MG63 (cell line): ENCODE measurements at regions not wholly inside any gene's neighbourhood (a gene's known extent, or its start where the extent isn't known, plus 50 kb on each side); places are given as distances from the start of the nearest gene placed in this dataset.
A peak's percentile ranks its signal among the peaks of the same experiment; 100 is the strongest.

Experiments used
- DNase-seq: peaks from one replicate; pipeline ENCODE4 v3.0.0-alpha.2; 2020
- H3K27me3 ChIP-seq: fragments of 250-450 bp; sonication (Bioruptor Pico); 2 replicates; pipeline ENCODE4 v1.5.1; 2020; ENCODE audit warnings: mild to moderate bottlenecking, moderate library complexity
- H3K36me3 ChIP-seq: fragments of 250-450 bp; sonication (Bioruptor Pico); 2 replicates; pipeline ENCODE4 v1.5.1; 2020; ENCODE audit warnings: mild to moderate bottlenecking, moderate library complexity
- H3K4me3 ChIP-seq: fragments of 250-450 bp; sonication (Bioruptor Pico); 2 replicates; pipeline ENCODE4 v1.5.1; 2020; ENCODE audit warnings: mild to moderate bottlenecking, moderate library complexity
- H3K9me3 ChIP-seq: fragments of 250-450 bp; sonication (Bioruptor Pico); 2 replicates; pipeline ENCODE4 v1.5.1; 2020; ENCODE audit warnings: mild to moderate bottlenecking, moderate library complexity

- no peak for DNase-seq
- no peaks in the 10 kb centered on the region for H3K27me3 ChIP-seq
- no peak overlapping the region for H3K4me3 ChIP-seq
- no peaks in the 10 kb centered on the region for H3K36me3 ChIP-seq
- no peaks in the 10 kb centered on the region for H3K9me3 ChIP-seq
Observed at GRCh38 chr2:158049129-158049855, 52.4 kb upstream of the UPP2 start.

- Histone ChIP-seq H3K9me3 (no peaks in the 10 kb centered on the region), H3K27me3 (no peaks in the 10 kb centered on the region), H3K36me3 (no peaks in the 10 kb centered on the region), H3K4me3 (no peak overlapping the region)
- DNase-seq: no peak
Observed at GRCh38 chr2:158048327-158048726, 53.3 kb upstream of the UPP2 start.

GRCh38 chr2:158047156-158047611, 54.5 kb upstream of the UPP2 start:
- H3K4me3 ChIP-seq: no peak overlapping the region
- no peaks in the 10 kb centered on the region for H3K9me3 ChIP-seq
- DNase-seq: no peak
- H3K36me3 ChIP-seq: no peaks in the 10 kb centered on the region
- H3K27me3 ChIP-seq: no peaks in the 10 kb centered on the region

DNA sequence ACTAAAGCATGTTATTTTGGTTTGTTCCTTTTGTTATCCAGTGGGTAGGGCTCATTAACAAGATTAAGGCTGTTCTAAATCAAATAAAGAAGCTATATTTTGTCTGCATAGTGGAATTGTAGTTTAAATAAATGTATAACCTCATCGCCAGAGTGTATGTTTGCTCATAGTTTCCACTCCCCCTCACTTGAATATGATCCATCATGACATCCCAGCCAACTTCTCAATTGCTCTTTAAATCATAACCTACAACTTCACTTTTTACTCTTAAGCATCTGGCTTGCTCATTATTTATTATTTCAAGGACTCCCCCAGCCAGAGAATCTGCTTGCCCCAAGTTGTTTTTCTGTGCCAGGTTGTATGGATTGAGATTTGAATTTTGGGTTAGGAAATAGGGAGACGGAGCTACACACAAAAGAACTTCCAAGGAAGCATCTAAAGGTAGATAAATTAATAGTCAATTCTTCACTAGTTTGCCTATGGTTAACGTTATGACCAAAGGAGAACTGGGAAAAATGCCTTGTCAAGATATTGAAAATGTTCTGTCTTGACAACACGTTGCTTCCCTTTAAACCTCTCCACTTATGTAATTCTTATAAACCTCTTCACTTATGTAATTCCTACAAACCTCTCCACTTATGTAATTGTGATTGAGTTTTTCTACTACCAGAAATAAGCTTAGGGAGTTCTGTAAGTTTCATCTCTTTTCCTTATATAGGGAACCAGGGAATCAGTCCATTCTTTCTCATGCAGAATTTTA, 55.4 kb upstream of the UPP2 start:
- Histone ChIP-seq H3K4me3 (no peak overlapping the region), H3K9me3 (no peaks in the 10 kb centered on the region)
- no peak for DNase-seq

DNA sequence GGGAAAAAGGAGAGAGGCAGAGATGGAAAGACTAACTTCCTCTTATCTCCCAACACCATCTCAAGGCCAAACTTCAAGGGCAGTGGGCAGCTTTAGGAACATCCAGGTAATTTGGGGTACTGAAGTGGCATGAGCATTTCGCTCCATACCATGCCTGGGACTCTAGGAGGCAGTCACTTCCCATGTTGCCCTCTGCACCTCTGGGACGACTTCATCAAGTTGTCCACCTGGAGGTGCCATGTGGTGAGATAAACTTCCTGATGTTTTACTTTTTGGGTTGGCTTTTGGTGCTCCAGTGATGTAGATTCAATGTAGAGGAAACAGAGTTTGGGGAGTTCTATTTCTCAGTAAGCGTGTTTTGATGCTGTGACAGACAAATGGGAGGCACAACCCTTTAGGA, 56.3 kb upstream of the UPP2 start:
- Histone ChIP-seq H3K4me3 (no peak overlapping the region), H3K36me3 (no peaks in the 10 kb centered on the region), H3K9me3 (no peaks in the 10 kb centered on the region), H3K27me3 (no peaks in the 10 kb centered on the region)
- DNase-seq: no peak

More for the DNA sequence above, 55.4 kb upstream of the UPP2 start:
- H3K36me3 ChIP-seq: no peaks in the 10 kb centered on the region
- no peaks in the 10 kb centered on the region for H3K27me3 ChIP-seq

DNA sequence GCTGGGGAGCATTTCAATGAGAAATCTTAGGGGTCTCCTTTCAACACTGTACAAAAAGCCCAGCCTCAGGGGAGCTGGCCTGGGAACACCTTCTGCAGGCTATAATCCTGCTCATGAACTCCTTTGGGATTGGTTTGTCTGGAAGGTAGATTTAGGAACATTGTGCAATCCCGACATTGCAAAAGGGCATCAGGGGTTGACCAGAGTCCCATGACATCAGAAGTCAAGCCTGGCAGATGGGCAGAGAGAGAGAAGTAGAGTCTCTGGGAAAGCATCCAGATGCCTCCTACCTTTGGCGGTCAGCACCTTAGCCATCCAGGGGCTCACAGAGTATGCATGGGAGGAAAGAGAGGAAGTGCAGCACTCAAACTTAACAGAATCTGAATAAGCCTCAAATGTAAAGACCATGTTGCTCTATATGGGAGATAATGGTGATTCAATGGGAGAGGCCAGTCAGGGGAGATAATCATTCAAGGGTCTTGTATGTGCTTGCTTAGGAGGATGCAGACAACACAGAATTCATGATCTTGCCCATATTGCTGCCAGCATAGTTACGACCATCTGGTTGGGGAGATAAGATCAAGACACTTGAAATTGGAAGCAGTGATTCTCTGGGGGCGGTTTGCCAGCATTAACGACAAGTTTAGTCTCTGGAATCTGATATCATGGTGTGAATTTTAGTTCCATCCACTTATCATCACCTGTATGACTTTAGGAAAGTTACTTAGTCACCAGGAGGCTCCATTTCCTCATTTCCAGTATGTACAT, 58.3 kb upstream of the UPP2 start:
- no peaks in the 10 kb centered on the region for H3K27me3 ChIP-seq
- no peak for DNase-seq
- no peak overlapping the region for H3K4me3 ChIP-seq
- H3K36me3 ChIP-seq: no peaks in the 10 kb centered on the region
- no peaks in the 10 kb centered on the region for H3K9me3 ChIP-seq

DNA sequence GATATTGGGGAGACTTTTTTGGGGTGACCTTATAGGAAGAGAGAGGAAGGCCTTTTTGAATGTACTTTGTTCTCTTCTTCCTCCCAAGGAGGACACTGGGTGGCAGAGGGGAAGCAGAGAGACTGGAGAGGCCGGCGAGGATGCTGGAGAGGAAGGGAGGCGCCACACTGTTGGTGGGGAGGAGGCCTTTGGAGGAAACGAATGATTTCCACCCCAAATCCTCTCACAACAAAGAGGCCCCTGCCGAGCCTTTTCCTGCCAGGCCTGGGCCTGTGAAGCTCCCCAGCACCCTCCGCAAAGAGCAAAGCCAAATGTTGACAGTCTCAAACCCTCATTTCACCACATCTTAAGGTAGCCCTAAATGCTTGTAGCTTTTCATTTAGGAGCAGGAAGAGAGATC, 59.0 kb upstream of the UPP2 start:
- no peaks in the 10 kb centered on the region for H3K36me3 ChIP-seq
- DNase-seq: no peak
- no peaks in the 10 kb centered on the region for H3K27me3 ChIP-seq
- no peaks in the 10 kb centered on the region for H3K9me3 ChIP-seq
- H3K4me3 ChIP-seq: no peak overlapping the region

DNA sequence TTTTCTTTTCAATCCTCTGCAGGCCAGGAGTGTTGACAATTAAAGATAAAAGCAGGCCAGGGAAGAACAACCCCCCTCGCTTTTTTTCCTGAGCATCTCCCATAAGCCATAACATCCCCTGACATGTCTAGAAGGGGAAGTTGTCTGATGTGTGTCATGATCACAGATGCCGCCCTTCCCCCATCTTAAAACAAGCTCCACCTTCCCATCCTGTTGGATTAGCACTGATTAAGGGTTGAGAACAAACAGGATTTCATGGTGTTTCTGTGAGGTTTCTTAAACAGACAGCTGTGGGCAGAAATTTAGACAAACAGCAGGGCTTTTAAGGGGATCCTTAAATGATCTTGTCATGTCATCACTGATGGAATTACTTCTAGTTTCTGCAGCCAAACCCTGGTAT, 59.4 kb upstream of the UPP2 start:
- no peaks in the 10 kb centered on the region for H3K27me3 ChIP-seq
- H3K4me3 ChIP-seq: no peak overlapping the region
- DNase-seq: no peak
- H3K36me3 ChIP-seq: no peaks in the 10 kb centered on the region
- no peaks in the 10 kb centered on the region for H3K9me3 ChIP-seq

DNA sequence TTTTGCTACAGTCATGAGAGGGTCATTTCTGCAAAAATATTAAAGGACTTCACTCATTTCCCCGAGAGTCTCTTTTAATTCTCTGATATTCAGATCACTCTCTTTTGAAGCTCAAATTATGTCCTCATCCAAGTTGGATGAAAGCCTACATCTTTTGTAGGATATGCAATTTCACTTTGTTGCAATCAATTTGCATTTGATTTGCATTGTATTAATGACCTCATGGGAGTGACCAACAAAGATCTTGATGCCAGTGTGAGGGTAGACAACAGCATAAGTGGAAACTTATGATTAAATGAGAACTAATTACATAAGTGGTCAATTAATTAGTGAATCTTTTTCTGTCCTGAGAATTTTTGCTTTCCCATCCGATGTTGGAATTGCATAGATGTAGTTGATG, 60.3 kb upstream of the UPP2 start:
- Histone ChIP-seq H3K27me3 (no peaks in the 10 kb centered on the region), H3K9me3 (no peaks in the 10 kb centered on the region), H3K36me3 (no peaks in the 10 kb centered on the region), H3K4me3 (no peak overlapping the region)
- no peak for DNase-seq

DNA sequence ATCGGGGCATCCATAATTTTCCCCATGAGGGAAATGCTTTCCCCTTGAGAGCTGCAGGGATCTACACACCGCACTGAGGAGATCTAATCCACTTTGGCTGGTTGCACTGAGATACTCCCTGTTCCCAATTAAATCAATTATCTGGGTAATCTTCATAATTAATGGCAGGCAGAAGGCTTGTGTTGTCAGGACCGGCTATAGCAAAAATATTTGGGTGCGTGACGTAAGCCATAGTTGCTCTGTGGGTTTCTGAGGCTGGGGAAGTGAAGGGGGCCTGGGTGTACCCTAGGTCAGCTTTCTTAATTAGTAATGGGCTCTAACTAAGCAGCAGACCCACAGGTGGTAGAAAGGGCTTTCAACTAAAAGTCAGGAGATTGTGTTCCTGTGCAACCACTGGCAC, 62.8 kb upstream of the UPP2 start:
- Histone ChIP-seq H3K4me3 (no peak overlapping the region), H3K27me3 (no peaks in the 10 kb centered on the region), H3K9me3 (no peaks in the 10 kb centered on the region), H3K36me3 (no peaks in the 10 kb centered on the region)
- DNase-seq: no peak

- no peak overlapping the region for H3K4me3 ChIP-seq
- peak; percentile 10 for DNase-seq
- no peaks in the 10 kb centered on the region for H3K27me3 ChIP-seq
- H3K9me3 ChIP-seq: no peaks in the 10 kb centered on the region
- H3K36me3 ChIP-seq: no peaks in the 10 kb centered on the region
Observed at GRCh38 chr2:158034198-158034866, 67.3 kb upstream of the UPP2 start.

DNA sequence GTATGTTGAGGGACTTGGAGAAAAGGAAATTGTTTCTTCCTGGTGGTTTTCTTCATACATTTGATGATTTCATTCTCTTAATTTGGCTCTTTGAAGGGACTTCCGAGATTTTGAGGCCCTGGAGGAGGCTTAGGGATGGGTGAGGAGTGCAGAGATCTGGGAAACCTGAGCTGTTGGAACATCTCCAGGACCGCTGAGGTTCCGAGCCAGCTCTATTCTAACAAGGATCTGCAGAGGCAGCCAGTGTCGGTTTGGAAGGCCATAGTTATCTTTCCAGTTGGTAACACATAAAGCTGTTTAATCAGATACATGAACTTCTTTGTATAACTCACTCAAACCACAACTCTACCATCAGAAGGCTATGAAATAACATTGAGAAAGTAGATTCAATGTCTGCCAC, 70.3 kb upstream of the UPP2 start:
- H3K9me3 ChIP-seq: no peaks in the 10 kb centered on the region
- H3K27me3 ChIP-seq: no peaks in the 10 kb centered on the region
- no peak for DNase-seq
- no peak overlapping the region for H3K4me3 ChIP-seq
- H3K36me3 ChIP-seq: no peaks in the 10 kb centered on the region

DNA sequence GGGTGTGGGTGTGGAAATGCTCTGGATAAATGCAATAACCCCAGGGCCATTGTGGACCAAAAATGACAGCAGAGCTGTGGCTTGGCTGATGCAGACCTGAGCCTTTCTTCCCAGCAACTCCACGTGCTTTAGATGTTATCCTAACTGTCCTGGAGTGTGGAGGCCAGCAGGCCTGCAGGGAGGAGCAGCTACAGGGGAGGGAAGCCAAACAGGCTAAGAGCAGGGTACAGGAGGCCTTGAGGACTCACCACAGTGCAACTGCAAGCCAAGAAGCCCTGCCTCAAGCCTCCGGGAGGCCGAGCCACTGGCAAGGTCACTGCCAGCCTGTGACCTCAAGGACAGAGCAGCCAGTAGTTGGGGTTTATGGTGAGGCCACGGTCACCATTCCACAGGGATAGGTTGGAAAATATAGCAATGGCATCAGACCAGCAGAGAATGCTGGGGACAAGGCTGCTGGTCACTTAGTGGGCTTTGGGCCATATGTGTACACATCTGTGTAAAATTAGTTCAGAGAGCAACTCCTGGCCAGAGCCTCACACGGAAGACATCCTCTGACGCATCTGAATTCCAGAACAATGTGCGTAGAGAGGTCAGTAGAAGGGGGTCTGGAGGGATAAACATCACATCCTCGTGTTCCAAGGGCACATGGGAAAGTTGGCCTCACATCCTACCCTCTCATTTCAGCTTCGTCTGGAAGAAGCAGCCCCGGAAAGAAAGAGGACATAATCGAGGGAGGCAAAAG, 76.2 kb upstream of the UPP2 start:
- no peaks in the 10 kb centered on the region for H3K9me3 ChIP-seq
- no peak overlapping the region for H3K4me3 ChIP-seq
- no peaks in the 10 kb centered on the region for H3K36me3 ChIP-seq
- no peaks in the 10 kb centered on the region for H3K27me3 ChIP-seq
- no peak for DNase-seq

- H3K4me3 ChIP-seq: no peak overlapping the region
- peak; percentile 13 for DNase-seq
- H3K36me3 ChIP-seq: no peaks in the 10 kb centered on the region
- no peaks in the 10 kb centered on the region for H3K27me3 ChIP-seq
- H3K9me3 ChIP-seq: no peaks in the 10 kb centered on the region
Observed at GRCh38 chr2:158024288-158024898, 77.3 kb upstream of the UPP2 start.

- no peak for DNase-seq
- H3K4me3 ChIP-seq: no peak overlapping the region
Observed at GRCh38 chr2:158022888-158023287, 78.8 kb upstream of the UPP2 start.

DNA sequence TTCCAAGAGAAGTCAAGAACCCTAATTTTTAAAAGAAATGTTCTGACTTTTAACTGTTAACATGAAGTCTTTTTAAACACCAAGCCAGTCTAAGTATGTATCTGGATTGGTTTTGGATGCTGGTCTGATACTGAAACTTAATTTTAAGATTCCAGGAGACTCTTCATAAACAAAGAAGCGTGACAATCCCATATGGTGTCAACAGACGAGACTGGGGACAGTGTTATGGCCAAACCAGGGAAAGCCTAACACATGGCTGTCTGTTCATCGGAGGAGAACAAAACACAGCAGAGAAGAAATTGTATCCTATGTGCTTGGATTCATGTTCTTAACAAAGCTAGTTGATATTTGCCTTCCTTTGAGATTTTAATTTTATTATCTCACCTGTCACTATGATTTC, 80.5 kb upstream of the UPP2 start:
- H3K27me3 ChIP-seq: peaks cover 3% of the 10 kb centered on the region; the same call in 1 of the 2 replicates
- H3K9me3 ChIP-seq: no peaks in the 10 kb centered on the region
- DNase-seq: no peak
- no peaks in the 10 kb centered on the region for H3K36me3 ChIP-seq
- no peak overlapping the region for H3K4me3 ChIP-seq

More at GRCh38 chr2:158022888-158023287, 78.8 kb upstream of the UPP2 start:
- no peaks in the 10 kb centered on the region for H3K36me3 ChIP-seq
- no peaks in the 10 kb centered on the region for H3K27me3 ChIP-seq
- H3K9me3 ChIP-seq: no peaks in the 10 kb centered on the region
